Neural cell (in vitro differentiated cells): ENCODE measurements at regions not wholly inside any gene's neighbourhood (a gene's known extent, or its start where the extent isn't known, plus 50 kb on each side); places are given as distances from the start of the nearest gene placed in this dataset.
"Not testable (repeated sequence)": the region's sequence is repeated elsewhere in the genome, so short reads cannot be mapped to it uniquely, and the experiment has no call there.

Experiments used
- MXI1 ChIP-seq: fragments of 450-650 bp; conservative IDR thresholded peaks from 2 replicates; pipeline ENCODE4 v1.6.1; 2014; ENCODE audit warnings: antibody characterized with exemption, mild to moderate bottlenecking; ENCODE audit not compliant: poor library complexity, severe bottlenecking
- POLR2AphosphoS5 ChIP-seq: IDR thresholded peaks from 2 replicates; pipeline ENCODE4 v1.6.1; 2012
- TAF1 ChIP-seq: IDR thresholded peaks from 2 replicates; pipeline ENCODE4 v1.6.1; 2012; ENCODE audit warnings: low read depth
- TF ChIP-seq, protein P1 (sequence below): fragments of 450-650 bp; IDR thresholded peaks from 2 replicates; pipeline ENCODE4 v1.5.1; 2014; ENCODE audit warnings: antibody characterized with exemption, mild to moderate bottlenecking, moderate library complexity; ENCODE audit not compliant: poor library complexity, severe bottlenecking
- TF ChIP-seq, protein P2 (sequence below): IDR thresholded peaks from 2 replicates; pipeline ENCODE4 v1.6.1; 2012; ENCODE audit warnings: borderline replicate concordance

DNA sequence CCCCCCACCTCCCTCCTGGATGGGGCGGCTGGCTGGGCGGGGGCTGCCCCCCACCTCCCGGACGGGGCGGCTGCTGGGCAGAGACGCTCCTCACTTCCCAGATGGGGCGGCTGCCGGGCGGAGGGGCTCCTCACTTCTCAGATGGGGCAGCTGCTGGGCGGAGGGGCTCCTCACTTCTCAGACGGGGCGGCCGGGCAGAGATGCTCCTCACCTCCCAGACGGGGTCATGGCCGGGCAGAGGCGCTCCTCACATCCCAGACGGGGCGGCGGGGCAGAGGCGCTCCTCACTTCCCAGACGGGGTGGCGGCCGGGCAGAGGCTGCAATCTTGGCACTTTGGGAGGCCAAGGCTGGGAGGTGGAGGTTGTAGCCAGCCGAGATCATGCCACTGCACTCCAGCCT lies 280.8 kb downstream of the SOCS6 start:
- TF ChIP-seq, protein P1, sequence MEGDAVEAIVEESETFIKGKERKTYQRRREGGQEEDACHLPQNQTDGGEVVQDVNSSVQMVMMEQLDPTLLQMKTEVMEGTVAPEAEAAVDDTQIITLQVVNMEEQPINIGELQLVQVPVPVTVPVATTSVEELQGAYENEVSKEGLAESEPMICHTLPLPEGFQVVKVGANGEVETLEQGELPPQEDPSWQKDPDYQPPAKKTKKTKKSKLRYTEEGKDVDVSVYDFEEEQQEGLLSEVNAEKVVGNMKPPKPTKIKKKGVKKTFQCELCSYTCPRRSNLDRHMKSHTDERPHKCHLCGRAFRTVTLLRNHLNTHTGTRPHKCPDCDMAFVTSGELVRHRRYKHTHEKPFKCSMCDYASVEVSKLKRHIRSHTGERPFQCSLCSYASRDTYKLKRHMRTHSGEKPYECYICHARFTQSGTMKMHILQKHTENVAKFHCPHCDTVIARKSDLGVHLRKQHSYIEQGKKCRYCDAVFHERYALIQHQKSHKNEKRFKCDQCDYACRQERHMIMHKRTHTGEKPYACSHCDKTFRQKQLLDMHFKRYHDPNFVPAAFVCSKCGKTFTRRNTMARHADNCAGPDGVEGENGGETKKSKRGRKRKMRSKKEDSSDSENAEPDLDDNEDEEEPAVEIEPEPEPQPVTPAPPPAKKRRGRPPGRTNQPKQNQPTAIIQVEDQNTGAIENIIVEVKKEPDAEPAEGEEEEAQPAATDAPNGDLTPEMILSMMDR: not testable (repeated sequence)
- TF ChIP-seq TAF1, MXI1, POLR2AphosphoS5: not testable (repeated sequence)
- TF ChIP-seq, protein P2, sequence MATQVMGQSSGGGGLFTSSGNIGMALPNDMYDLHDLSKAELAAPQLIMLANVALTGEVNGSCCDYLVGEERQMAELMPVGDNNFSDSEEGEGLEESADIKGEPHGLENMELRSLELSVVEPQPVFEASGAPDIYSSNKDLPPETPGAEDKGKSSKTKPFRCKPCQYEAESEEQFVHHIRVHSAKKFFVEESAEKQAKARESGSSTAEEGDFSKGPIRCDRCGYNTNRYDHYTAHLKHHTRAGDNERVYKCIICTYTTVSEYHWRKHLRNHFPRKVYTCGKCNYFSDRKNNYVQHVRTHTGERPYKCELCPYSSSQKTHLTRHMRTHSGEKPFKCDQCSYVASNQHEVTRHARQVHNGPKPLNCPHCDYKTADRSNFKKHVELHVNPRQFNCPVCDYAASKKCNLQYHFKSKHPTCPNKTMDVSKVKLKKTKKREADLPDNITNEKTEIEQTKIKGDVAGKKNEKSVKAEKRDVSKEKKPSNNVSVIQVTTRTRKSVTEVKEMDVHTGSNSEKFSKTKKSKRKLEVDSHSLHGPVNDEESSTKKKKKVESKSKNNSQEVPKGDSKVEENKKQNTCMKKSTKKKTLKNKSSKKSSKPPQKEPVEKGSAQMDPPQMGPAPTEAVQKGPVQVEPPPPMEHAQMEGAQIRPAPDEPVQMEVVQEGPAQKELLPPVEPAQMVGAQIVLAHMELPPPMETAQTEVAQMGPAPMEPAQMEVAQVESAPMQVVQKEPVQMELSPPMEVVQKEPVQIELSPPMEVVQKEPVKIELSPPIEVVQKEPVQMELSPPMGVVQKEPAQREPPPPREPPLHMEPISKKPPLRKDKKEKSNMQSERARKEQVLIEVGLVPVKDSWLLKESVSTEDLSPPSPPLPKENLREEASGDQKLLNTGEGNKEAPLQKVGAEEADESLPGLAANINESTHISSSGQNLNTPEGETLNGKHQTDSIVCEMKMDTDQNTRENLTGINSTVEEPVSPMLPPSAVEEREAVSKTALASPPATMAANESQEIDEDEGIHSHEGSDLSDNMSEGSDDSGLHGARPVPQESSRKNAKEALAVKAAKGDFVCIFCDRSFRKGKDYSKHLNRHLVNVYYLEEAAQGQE: not testable (repeated sequence)
